ENCODE measurements at regions not wholly inside any gene's neighbourhood (a gene's known extent, or its start where the extent isn't known, plus 50 kb on each side); places are given as distances from the start of the nearest gene placed in this dataset.
"Not testable (repeated sequence)": the region's sequence is repeated elsewhere in the genome, so short reads cannot be mapped to it uniquely, and the experiment has no call there.

- no peak for DNase-seq (ENCODE audit: low read depth in 2 of 3, low spot score in 1 of 3)
Measured at GRCh38 chr4:12492730-12493393, 991.3 kb downstream of the RAB28 start.

DNA sequence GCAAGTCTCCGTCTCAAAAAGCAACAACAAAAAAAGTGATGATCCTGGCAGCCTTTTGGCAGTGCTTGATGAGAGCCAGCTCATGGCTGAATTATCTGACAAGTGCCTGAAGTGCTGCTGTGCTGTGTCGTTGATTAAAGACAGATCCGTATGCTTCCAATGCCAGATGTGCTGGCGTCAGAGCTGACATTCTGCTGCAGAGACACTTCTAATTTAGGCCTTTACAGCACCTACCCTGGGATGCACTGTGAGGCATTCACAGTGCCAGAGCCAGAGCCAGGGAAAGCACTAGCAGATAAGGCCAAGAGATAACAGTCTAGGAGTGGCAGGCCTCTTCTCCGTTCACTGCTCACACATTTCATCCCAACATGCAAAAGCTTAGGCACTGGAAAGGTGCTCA lies 995.5 kb downstream of the RAB28 start:
- no peak for DNase-seq (ENCODE audit: low read depth in 2 of 3, low spot score in 1 of 3)

GRCh38 chr4:12487000-12487399 lies 997.1 kb downstream of the RAB28 start:
- DNase-seq (ENCODE audit: low read depth in 2 of 3, low spot score in 1 of 3) = no peak

- DNase-seq (ENCODE audit: low read depth in 2 of 3, low spot score in 1 of 3) = no peak
Measured at GRCh38 chr4:12472087-12472486, 1012.1 kb downstream of the RAB28 start.

DNA sequence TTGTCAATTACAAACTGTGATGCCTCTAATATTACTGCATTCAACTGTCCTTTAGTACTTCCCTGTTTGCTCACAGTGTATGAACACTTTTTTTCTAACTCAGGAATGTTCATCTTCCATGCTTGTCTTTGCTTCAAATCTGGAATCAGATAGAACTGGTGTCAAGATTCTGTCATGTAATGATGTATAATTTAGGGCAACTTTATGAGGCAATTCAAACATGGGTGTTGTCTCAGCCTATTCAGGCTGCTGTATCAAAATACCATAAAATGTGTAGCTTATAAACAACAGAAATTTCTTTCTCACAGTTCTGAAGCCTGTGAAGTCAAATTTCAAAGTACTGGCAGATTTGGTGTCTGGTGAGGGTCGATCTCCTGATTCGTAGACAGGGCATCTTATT lies 1012.9 kb downstream of the RAB28 start:
- no peak for DNase-seq (ENCODE audit: low read depth in 2 of 3, low spot score in 1 of 3)

GRCh38 chr4:12461576-12461975 lies 1022.6 kb downstream of the RAB28 start:
- DNase-seq (ENCODE audit: low read depth in 2 of 3, low spot score in 1 of 3) = not testable (repeated sequence)

GRCh38 chr4:12459126-12459525 lies 1025.0 kb downstream of the RAB28 start:
- no peak for DNase-seq (ENCODE audit: low read depth in 2 of 3, low spot score in 1 of 3)

- DNase-seq (ENCODE audit: low read depth in 2 of 3, low spot score in 1 of 3) = no peak
Measured at GRCh38 chr4:12458621-12459020, 1025.5 kb downstream of the RAB28 start.

DNA sequence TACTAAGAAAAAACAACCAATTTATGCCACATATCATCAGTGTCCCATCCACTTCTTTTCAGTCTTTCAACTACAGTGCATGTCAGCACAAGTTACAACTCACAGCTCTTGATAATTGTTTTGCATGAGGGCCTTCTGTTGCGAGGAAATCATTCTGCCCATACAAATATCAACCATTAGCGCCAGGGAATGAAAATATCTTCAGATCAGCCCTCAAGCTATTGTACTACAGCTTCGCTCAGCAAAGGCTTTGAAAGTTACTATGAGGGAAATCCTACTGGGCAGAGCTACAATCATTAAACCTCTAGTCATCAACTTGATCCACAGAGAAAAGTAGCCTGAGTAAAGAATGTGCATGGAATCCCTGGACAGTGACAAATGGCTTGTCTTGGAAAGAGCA lies 1023.6 kb upstream of the HS3ST1 start:
- no peak for DNase-seq (ENCODE audit: low read depth in 2 of 3, low spot score in 1 of 3)

DNA sequence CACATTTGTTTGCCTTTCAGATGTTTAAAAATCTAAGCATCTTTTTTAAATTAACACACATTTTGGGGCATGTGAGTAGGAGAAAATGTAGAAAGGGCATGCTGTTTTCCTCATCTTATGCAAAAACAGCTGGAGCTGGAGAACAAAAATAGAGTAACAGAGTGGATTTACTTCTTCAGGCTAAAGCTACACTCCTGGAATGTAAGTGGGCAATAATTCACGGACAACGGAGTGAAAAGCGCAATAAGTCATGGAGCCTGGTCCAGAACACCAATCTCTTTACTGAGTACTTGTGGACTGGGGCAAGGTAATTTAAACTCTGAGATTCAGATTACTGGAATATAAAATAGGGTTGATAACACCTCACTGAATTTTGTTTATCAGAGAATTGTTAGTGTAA lies 1018.8 kb upstream of the HS3ST1 start:
- DNase-seq (ENCODE audit: low read depth in 2 of 3, low spot score in 1 of 3) = no peak

DNA sequence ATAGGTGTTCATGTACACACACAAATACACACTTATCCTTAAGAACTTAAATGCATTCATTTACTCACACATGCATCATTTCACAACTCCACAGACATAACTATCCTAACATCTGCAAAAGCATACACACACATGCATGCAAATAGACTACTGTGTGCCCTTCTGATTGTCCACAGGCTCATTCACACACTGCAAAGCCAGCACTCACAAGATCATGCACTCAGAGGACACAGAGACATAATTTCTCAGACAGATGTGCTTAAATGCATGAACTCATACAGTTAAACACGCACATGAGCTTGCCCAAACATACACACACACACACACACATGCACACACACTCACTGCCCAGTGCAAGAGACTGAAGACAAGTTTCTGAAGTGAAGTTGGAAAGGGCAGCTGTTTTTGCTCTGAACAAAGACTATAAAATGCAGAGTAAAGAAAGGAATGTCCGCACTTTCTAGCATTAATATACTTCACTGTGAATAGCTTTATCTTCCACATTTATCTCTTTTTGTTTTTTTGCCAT lies 1018.0 kb upstream of the HS3ST1 start:
- no peak for DNase-seq (ENCODE audit: low read depth in 2 of 3, low spot score in 1 of 3)

DNA sequence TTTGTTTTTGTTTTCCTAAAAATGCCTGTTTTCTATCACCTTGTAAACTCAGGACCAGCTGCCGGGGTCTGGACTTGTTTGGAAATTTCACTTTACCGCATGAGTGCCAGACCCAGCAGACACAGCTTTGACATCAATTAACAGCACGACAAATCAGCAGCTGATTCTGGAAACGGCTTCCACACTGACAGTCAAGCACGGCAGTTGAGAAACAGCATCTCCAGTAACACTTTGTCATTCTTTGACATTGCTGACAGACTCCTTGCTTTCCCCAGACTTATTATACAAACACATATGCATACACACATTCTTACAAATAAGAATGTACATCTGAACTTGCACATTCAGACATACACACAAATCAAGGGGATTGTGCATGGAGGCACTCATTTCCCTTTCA lies 1017.6 kb upstream of the HS3ST1 start:
- no peak for DNase-seq (ENCODE audit: low read depth in 2 of 3, low spot score in 1 of 3)

DNA sequence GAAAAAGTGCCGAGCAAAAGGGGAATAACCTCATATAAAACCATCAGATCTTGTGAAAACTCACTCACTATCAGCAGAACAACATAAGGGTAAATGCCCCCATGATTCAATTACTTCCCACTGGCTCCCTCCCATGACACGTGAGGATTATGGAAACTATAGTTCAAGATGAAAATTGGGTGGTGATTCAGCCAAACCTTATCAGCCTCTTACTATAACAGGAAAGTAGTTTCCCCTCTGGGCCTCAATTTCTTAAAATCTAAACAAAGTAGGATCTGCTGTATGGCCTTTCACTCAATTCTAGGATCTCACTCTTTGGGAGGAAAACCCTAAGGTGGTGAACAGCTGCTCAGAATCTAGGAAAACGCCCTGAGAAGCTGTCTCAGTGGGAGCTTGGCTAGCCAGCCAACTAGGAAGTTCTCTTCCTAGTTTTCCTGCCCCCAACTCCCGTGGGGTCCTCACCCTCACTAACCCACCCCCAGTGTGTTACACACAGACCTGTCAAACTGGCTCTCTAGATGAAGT lies 1017.1 kb upstream of the HS3ST1 start:
- DNase-seq (ENCODE audit: low read depth in 2 of 3, low spot score in 1 of 3) = no peak

- DNase-seq (ENCODE audit: low read depth in 2 of 3, low spot score in 1 of 3) = no peak
Measured at GRCh38 chr4:12439633-12440305, 1011.1 kb upstream of the HS3ST1 start.

DNA sequence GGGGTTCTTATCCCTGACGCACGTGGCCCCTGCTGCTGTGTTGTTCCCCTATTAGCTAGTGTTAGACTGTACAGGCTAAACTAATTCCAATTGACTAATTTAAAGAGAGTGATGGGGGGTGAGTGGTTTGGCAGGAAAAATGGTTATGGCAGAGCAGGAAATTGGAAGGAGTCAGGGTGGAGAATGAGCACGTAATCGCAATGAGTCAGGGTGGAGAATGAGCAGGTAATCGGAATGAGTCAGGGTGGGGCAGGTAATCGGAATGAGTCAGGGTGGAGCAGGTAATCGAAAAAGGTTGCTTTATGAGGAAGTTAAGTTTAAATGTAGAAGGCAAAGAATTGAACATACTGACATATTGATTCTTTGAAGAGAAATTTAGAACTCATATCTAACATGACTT lies 1002.6 kb upstream of the HS3ST1 start:
- DNase-seq (ENCODE audit: low read depth in 2 of 3, low spot score in 1 of 3) = not testable (repeated sequence)

GRCh38 chr4:12421364-12421763 lies 992.7 kb upstream of the HS3ST1 start:
- DNase-seq (ENCODE audit: low read depth in 2 of 3, low spot score in 1 of 3) = no peak

GRCh38 chr4:12416755-12417154 lies 988.1 kb upstream of the HS3ST1 start:
- DNase-seq (ENCODE audit: low read depth in 2 of 3, low spot score in 1 of 3) = no peak

GRCh38 chr4:12414181-12414812 lies 985.6 kb upstream of the HS3ST1 start:
- no peak for DNase-seq (ENCODE audit: low read depth in 2 of 3, low spot score in 1 of 3)

DNA sequence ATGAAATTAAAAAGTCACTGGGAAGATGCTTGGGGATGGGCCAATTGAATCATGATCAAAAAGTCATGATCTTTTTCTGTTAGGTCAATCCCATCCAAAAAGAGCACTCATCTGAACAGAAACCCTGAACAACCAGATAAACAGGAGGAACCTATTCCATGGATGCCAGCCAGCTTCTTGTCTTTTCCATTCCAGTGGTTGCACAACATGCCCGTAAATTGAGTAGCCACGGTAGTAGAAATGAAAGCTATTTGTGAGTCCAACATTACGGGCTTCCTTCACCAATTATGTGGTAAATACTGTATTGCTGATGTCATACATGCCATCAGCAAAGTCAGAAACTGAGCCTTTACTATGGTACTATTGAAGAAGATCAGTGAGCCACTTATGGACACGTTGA lies 982.4 kb upstream of the HS3ST1 start:
- no peak for DNase-seq (ENCODE audit: low read depth in 2 of 3, low spot score in 1 of 3)

DNA sequence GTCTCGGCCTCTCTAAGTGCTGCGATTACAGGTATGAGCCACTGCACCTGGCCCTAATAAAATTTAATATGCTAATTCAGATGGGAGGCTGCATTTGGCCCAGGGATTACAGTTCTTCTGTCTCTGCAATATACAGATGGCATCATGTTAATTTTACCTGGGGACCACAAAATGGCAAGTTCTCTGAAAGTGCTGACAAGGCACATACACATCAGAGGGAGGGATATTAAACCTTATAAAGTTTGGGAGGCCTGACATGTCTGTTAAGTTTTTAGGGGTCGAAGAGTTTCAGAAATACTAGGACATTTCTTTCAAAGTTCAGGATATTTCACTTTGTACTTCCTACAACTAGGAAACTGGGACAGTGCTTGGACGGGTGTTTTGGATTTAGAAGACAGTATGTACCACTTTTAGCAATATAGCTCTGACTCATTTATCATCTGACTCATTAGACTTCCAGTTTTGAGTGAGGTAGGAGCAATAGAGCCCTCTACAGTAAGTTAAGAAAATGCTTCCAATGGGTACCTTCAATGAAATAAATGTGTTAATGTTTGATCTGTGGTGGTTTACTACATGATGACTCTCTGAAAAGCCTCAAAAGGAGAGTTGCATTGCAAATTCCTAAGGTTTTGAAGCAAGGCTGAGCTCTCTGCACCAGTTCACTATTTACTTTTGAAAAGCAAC lies 981.0 kb upstream of the HS3ST1 start:
- DNase-seq (ENCODE audit: low read depth in 2 of 3, low spot score in 1 of 3) = no peak

DNA sequence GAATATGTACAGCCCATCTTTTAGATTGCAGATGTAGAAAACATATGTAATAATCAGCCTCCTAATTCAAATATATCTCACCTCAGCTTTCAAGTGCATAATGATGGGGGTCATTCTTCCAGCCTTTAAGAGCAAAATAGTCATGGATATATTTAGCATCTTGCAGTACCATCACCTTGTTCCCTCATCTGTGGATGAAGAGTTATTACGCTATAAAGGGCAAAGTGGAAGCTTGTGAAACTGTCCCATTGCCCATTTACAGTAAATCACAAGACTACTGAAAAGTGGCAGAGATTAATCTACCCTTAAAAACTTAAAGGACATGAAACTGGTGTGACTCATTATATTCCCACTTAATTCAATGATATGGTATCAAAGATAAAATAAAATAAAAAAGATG lies 979.7 kb upstream of the HS3ST1 start:
- no peak for DNase-seq (ENCODE audit: low read depth in 2 of 3, low spot score in 1 of 3)

- no peak for DNase-seq (ENCODE audit: low read depth in 2 of 3, low spot score in 1 of 3)
Measured at GRCh38 chr4:12403175-12403574, 974.5 kb upstream of the HS3ST1 start.

All from stimulated activated CD4-positive, alpha-beta T cell treated with anti-CD3 and anti-CD28 coated beads, Interleukin-12 subunit alpha, Interleukin-12 subunit beta, amount 100 ng/mL, for 48 hours (primary cell).